Left renal pelvis (tissue), 4 donors: ENCODE measurements at regions not wholly inside any gene's neighbourhood (a gene's known extent, or its start where the extent isn't known, plus 50 kb on each side); places are given as distances from the start of the nearest gene placed in this dataset.

Experiments
- DNase-seq, 4 donors: peaks; one replicate each; pipeline ENCODE4 v3.0.0-alpha.2; 2013; ENCODE audit warnings: low read depth in 4 of 4, low spot score in 3 of 4

DNA sequence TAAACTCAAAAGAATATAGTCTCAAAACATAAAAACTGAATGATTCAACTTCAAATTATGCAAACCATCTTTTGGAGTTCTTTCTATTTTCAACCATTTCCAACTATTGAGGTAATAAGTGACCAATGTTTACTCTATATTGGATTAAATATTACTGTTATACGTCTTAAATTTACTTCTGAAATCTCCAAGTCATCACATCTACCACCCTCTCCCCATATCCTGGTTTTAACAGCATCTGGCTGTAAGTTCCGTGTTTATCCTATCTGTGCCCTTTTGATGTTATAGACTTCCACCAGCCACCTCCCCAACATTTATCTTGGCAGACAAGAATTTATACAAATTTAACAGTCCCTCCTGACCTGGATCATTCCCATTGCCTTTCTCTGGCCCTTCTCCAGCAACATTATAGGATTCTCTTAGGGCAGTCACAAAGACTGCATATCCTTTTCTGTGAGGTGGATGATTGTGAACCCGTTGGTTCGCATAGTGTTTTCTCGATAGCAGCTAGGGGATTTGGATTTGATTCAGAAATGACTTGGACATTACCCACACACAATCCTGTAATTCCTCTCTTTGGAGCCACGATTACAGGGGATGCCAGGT, 313.4 kb upstream of the FMN2 start:
- no peak for DNase-seq

DNA sequence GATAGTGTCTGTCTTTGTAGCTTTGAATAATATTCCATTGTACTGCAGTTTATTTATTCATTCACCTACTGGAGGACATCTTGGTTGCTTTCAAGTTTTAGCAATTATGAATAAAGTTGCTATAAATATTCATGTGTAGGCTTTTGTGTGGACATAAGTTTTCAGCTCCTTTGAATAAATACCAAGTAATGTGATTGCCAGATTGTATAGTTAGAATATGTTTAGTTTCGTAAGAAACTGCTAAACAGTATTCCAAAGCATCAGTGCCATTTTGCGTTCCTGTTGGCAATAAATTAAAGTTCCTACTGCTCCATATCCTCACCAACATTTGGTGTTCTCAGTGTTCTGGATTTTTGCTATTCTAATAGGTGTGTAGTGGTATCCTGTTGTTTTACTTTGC, 311.7 kb upstream of the FMN2 start:
- DNase-seq, result no peak

DNA sequence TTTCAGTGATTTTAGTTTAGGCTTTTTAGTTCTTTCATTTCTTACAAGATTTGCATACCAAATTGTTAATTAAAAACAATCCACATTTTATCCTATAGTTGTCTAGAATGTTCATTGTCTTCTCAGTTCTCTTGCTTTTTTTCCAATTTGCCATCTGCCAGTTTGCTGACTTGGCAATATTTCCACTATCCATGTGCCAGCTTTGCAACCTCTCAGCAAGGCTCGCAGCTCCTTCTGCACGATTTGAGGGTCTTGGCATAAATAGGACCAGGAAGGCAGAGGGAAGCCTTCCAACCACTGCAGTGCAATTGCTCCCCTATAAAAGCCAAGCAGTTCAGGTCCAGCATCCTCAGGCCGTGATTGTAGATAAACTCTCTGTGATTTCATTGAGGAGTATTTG, 306.8 kb upstream of the FMN2 start:
- DNase-seq, result no peak

DNA sequence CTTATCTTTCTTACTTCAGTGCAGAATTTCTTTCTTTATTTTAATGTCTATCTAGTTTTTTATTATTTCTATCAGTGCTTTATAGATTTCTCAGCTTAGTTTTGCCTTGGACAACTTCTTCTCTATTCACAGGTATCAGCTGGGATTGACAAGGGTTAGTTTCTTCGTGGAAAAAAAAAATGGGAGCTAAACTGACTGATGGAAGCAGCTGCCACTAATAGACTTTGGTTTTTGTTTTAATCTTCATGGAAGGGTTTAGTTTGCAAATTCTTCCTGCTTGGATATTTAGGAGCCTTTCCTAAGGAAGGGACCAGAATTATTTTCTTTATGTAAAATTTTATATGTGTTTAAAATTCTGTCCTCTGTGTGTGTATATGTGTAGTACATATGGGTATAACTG, 306.1 kb upstream of the FMN2 start:
- no peak for DNase-seq

DNA sequence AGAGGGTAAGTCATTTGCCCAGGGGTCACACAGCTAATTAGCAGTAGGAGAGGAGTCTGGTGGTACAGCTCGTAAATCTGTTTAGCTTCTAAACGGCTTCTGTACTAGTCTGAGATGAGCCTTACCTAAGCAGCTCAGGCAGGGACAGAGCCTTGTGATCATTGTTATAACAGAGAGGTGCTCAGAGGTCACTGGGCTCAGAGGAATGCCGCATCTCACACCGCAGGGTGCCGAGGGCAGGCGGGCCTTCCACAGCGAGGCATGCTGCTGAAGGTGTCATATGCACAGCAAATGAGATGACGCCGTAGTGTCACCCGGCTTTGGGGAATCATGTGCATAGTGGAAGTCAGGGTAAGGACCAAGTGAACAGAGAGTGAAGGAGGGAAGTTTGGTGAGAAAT, 305.2 kb upstream of the FMN2 start:
- no peak for DNase-seq

DNA sequence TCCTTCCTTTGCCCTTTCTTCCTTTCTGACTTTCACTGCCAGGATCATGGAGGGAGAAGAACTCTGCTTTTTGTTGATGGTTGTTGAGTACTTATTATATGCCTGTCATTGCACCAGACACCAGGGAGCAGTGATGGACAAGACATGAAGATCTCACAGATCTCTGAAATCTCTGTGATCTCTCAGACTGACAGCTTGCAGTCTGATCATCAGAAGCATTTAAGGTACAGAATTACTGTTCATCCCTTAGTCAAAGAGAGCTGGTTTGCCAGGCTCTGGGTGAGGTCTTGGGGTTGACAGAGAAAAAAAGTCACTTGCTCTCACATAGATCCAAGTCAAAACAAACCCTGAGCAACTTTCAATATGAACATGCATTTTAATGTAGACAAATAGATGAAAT, 299.5 kb upstream of the FMN2 start:
- no peak for DNase-seq

DNA sequence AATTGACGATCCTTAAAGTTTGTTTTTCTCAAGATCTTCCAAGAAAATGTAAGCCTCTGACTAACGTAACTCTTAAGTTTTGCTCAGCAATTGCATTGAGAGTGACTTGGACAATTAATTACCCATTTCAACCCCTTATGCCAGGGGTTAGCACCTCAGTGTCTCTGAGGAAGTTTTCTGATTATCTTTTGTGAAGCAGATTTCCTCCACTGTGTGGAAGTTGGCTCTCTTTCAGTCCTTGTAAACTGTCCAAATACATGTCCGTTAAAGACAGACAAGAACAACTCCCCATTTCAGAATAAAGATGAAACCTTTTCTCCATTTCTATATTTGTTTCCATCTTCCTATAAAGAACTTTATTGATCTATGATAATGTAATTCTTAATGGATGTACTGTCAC, 296.4 kb upstream of the FMN2 start:
- DNase-seq, result no peak

DNA sequence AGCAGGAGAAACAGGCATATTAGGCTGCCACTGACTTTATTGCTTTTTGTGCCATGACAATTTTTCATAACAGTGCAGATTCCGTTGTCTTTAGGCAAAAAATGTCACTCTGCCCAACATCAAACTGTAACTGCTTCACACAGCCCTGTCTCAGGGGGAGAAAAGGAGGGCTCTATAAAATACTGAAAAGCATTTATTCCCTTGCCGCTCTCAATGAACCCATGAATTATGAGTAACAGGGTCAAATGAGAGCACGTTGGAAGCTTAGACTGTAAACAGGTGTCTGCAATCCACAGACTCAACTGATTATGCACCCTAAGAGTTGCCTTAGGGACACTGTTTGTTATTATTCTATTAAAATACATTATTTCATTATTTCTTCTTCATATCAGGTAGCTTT, 292.1 kb upstream of the FMN2 start:
- no peak for DNase-seq

DNA sequence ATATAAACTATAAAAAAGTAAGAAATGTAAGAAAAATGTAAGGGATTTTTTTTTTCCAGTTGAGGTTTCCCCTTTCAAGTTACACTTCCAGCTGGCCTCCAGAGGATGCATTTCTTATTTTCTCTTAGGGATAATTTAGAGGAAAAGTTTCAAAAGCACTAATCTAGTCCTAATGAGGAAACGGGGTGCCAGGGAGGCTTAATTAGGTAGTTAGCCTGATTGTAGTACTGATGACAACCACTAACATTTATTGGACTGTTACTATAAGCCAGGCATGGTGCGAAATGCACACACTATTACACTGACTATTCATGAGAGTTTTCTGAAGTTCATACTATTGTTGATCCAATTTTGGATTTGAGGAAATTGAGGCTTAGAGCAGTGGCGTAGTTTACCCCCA, 290.8 kb upstream of the FMN2 start:
- no peak for DNase-seq

DNA sequence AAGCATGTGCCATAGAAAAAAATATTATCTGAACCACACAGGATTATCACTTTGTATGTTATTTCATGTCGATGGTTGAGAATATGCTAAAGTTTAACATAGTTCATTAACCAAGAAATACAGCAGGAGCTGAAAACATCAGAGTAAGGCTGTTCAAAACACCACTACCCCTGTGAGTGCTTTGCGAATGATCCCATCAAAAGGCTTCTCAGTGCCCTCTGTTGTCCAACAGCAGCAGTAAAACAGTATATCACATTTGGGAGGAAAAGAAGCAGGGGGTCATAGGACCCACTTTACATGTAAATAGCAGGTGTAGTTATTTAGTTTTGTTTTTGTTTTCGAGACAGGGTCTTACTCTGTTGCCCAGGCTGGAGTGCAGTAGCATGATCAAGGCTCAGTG, 289.4 kb upstream of the FMN2 start:
- DNase-seq, result no peak

DNA sequence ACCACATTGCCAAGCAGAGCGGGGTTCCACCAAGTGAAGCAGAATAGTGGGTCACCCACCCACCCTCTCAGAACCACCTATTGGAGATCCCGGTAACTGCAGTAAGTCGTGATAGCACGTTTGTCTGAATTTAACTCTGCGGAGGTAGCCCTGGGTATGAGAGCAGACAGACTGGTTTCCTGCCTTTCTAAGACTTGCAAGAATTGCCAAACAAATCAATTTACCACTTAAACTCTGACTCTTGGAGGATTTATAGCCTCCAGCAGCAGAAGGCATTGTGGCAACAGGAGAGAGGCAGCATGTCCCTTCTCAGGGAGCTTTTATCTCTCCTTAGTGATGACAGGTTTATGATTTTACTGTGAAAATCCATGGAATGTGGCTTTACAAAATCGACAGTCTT, 287.9 kb upstream of the FMN2 start:
- no peak for DNase-seq

DNA sequence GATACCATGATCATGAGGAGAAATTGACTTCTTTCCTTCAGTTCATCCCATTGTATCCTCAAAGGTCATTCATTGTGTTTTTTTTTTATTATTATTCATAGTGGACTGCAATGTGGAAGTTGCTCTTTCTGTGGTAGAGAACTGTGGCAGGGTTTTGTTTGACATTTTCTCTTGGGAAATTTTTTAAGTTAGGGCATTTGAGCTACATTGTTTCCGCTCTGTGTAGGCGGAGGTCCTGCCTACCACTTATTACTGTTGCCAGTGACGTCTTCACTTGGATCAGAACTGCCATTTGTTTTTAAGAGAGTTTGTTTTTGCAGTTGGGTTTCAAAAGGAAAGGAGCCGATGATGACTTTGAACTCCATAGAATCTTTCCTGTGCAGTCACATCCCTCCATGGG, 287.4 kb upstream of the FMN2 start:
- no peak for DNase-seq

DNA sequence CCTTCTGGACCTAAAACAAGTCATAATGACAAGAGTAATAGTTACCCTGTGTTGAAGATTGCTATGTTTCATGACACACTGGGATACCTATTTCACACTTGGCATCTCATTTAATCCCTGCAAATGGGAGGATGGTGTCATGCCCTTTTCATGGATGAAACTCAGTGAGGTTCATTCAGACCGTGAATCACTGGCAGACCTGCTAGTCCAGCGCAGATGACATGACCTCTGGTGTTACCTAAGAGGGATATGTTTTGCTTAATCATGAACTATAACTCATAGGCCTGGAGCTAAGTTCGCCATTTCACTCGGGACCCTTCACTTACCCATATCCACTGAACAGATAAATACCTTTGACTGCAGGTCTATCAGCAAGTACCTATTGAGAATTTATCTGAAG, 286.6 kb upstream of the FMN2 start:
- DNase-seq, result no peak

DNA sequence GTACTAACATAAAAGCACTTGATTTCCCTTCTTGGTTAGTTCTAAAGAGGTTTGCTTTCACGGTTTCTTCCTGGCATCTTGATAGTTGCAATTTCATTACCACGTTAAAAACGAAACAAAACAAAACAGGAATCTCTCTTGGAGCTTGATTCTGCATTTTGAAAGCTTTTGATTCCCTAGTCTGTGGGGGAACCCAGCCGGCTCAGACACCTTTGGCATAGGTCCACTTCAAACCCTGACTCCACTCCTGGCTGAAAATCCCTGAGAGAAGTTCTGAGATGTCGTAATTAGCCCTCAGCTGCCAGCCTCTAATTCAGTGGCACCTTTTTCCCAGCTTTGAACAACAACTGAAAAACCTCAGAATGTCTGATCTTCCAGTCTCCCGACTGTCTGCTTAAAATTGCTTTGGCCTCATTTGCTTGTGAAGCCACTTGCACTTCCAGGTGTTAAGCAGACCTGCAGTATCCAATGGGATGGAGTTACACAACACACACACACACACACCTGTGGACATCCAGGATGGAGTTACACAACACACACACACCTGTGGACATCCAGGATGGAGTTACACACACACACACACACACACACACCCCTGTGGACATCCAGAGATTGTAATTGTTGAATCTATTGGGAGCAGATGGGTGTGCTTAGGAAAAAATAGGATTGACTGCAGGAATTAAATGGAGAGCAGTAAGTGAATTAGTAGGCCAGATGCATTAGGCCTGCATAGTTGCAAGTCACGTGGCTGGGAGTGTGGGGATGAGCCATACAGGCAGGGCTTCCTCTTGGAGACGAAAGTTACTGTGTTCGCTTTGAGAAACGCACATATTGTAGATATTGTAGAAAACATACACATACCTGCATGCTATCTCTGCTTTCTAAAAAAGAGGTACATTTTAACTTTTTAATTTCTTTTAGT, 285.6 kb upstream of the FMN2 start:
- no peak for DNase-seq

DNA sequence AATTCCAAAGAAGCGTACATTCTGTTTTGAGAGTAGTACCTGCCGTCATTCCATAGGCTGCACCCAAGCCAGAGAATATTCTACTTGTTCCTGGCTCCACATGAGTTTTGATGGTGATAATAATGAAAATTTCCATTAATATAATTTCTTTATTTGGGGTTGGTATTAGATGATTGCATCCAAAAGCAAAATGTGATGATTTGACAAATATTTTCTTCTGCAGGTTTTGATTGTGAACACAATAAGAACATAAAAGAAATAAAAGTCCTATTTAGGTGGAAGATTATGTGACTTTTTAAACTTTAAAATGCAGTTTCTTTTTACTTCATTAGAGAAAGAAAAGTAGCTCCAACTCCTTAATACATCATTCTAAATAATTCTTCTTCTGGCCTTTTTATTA, 284.8 kb upstream of the FMN2 start:
- DNase-seq, result no peak

DNA sequence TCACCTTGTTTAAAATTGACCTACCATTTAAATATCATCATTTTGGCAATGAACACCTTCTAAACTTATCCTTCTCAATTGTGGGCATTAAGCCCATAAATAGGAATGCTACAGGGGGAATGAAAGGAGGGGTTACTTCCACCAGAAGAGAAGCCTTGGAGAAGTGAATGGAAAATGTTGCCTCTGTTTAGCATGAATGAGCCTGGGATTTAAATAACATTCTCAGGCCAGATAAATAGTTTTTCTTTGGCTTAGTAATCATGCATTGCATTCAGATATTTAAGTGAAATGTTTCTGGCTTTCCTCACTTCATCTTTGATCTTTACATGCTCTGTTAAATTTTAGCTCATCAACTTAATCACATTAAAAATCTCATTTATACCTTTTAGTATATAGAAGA, 284.3 kb upstream of the FMN2 start:
- no peak for DNase-seq

DNA sequence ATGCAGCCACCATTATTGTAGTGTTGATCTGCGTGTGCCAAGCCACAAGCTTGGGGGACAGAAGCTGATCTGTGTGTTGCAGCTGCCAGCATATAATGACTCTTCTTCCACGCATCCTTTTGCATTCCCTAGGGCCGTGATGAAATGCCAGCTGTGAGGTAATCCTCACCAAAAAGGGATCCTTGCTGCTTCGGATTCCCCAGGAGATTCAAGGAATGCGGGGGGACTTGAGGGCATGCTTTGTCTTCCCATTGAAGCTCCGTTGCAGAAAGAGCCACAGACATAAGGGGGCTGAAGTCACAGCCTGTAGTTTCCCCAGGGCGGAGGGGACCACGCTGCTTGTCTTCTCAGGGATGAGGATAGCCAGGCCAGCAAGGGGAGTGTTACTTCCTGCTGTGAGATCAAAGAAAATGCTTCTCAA, 281.6 kb upstream of the FMN2 start:
- DNase-seq, result no peak

DNA sequence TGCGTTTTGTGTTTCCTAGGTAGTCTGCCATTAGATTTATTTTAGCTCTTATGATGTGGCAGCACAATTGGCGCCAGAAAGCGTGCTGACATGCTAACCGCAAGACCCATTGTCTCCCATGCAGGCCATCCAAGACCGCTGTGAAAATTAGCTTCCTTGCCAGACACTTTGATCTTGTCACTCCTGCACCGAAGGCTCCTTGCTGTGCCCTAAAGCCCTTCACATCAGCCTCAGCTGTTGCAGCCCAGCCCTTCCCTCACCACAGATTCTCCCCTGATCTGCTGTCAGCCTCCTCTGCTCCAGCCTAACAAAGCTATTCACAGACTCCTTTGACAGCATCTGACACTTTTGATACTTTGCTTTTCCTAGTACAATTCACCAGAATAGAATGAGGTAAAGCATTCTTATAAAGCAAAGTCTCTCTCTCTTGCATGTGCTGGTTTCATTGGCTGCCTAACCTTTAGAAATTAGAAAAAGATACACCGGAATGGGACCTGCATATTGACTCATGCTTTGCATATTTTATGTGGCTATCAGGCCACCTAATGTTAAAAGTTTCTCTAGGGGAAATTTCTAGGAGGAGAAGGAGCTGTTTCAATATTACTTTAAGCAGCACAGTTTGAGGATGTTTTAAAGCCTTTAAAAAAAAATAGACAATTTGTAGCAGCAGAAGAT, 280.3 kb upstream of the FMN2 start:
- no peak for DNase-seq

DNA sequence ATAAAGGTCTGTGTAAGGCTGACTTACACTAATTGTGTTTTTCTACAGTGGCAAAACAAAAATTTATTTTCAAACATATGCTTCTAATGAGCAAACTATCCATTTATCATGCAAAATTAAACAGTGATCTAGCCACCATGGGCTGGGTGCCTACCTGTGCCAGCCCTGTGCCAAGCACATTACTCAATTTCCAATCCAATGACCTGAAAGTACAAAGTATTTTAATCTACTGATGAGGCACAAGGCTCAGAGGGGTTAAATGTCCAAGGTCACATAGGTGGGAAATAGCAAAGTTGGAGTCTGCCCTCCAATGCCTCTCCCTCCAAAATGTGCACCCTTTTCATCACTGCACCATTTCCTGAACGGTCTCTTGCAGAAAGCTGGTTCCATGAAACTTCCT, 279.1 kb upstream of the FMN2 start:
- DNase-seq, result no peak

DNA sequence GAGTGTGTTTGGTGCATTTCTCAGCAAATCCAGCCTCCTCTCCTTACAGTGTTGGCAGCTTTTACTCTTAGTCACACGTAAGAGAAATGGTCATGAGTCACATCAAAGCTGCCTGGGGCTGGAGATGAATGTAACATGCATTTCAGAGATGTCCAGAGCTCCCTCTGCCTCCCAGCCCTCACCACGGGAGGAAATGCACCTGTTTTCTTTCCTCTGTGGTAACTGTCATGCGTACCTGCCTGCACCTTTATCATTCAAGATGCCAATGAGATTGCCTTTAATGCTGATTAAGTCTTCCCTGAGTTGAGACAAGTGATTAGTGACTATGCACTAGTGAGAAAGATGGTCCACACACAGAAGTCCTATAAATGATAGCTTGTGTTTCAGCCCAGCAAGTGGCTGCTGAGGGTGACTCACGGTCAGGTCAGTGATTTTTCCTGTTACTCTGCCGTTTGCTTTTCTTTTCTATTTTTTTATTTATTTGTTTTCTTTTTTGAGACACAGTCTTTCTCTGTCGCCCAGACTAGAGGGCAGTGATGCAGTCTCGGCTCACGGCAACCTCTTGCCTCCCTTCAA, 277.3 kb upstream of the FMN2 start:
- no peak for DNase-seq

DNA sequence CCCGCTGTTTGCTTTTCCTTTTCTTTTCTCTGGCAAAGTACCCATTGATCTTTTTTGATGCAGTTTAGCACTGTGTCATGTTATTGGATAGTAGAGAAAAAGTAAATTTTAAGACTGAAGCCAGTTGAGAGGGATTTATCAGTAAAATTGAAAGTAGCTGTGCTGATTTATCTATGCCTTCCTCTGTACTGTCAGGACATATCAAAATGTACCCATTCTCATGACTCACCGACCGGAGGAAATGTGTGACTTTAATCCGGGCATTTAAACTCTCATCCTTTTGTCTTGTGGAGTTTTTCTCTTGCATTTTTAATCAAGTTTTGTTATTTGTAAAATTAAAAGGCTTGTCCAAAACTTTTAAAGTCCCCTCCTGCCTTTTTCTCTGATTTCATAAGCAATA, 276.6 kb upstream of the FMN2 start:
- no peak for DNase-seq
